ENCODE measurements at regions not wholly inside any gene's neighbourhood (a gene's known extent, or its start where the extent isn't known, plus 50 kb on each side); places are given as distances from the start of the nearest gene placed in this dataset.
A peak's percentile ranks its signal among the peaks of the same experiment; 100 is the strongest.
"Not testable (repeated sequence)": the region's sequence is repeated elsewhere in the genome, so short reads cannot be mapped to it uniquely, and the experiment has no call there.

DNA sequence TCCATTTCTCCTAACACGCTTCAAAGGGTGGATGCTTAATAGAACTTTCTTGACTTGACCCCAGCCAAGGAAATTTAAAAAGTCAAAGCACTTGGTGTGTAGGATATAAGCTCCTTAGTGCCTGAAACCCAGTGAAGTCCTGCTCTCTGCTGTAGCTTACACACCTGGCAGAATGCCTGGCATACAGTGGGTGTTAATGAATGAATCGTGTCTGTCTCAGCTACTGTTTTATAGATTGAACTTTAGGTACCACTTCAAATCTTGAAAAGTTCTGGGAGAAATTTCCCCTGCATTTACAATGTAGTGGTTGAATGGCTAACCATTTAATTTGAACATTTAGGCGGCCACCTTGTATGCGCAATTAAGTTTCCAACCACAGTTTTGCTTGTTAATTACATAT, 70.5 kb upstream of the ZNF217 start:
- no peak for DNase-seq (ENCODE audit: low spot score)

DNA sequence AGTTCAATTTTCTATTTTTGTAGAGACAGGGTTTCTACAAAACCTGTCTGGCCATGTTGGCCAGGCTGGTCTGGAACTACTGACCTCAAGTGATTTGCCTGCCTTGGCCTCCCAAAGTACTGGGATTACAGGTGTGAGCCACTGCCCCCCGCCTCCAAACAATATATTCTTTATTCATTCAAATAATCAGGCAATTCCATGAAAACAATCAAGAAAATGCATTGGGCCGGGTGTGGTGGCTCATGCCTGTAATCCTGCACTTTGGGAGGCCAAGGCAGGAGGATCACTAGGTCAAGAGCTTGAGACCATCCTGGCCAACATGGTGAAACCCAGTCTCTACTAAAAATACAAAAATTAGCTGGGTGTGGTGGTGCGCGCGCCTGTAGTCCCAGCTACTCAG, 69.9 kb upstream of the ZNF217 start:
- DNase-seq (ENCODE audit: low spot score): not testable (repeated sequence)

DNA sequence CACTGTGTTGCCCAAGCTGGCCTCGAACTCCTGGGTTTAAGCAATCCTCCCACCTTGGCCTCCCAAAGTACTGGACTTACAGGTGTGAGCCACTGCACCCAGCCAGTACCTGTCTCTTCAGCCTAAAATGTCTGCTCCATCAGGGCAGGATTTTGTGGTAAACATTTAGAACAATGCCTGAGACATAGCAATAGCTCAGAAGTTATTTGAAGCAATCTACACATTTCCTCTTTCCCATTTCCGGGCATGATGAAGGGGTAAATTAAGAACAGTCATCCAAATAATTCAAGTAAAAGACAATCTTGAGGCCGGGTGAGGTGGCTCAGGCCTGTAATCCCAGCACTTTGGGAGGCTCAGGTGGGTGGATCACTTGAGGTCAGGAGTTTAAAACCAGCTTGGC, 69.0 kb upstream of the ZNF217 start:
- no peak for DNase-seq (ENCODE audit: low spot score)

DNA sequence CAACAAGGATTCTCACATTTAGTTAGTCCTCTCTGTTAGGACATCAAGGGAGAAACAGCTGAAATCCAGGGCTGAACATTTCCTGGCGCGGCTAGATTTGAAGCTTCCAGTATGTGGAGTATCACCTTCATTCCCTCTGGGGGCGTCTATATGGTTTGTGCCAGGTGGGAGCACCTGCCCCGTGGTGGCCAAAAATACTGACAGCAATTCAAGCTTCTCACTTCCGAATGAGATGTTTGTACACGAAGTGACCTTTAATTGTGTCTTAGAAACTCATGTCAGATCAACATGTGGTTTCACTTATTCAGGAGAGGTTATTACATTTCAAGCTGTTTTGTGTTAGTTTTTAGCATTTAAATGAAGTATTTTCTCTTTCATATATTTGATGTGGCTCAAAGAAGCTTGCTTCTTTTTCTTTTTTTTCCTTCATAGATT, 67.3 kb upstream of the ZNF217 start:
- DNase-seq (ENCODE audit: low spot score): no peak

DNA sequence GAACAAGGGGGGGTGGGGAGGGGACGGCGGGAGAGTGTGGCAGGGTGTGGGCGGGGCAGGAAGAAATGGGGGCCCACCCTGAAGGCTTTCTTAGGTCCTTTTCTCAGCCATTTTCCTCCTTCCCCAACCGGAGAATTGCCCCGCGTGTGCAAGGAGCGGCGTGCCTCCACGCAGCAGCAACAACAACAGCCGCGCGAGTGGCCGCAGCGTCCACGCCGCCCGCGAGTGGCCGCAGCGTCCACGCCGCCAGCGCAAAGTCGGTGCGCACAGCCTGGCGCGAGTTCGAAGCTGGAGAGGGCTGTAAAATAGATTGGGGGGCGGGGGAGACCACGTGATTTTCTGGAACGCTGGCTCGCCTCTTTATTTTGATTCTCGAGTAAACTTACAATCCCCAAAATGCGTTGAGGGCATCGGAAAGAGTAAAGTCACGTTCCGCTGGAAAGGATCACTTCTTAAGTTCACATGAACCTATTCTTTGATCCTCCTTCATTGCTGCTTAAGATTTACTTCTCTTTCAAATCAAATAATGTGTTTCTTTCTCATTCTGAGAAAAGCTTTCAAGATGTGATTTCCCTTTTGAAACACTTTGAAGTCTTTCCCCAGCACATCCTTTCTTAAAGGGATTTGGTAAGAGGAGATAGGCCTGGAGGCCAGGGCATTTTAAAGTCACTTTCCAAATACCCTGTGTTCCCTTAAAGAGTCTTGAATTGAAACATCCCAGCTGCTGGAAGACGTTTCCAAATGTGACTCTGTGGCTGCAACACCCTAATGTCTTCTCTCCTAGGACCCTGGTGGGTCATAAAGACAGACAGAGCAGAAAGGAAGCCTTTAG, 66.7 kb upstream of the ZNF217 start:
- no peak for DNase-seq (ENCODE audit: low spot score)

DNA sequence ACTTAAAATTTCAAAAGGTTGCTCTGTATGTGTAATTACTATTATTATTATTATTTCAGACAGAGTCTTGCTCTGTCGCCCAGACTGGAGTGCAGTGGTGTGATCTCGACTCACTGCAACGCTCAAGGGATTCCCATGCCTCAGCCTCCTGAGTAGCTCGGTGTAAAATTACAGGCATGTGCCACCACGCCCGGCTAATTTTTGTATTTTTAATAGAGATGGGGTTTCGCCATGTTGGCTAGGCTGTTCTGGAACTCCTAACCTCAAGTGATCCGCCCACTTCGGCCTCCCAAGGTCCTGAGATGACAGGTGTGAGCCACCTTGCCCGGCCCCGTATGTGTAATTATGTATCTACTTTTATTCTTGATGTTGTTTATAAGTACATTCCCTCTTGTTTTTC, 65.3 kb upstream of the ZNF217 start:
- DNase-seq (ENCODE audit: low spot score): peak; percentile 35

DNA sequence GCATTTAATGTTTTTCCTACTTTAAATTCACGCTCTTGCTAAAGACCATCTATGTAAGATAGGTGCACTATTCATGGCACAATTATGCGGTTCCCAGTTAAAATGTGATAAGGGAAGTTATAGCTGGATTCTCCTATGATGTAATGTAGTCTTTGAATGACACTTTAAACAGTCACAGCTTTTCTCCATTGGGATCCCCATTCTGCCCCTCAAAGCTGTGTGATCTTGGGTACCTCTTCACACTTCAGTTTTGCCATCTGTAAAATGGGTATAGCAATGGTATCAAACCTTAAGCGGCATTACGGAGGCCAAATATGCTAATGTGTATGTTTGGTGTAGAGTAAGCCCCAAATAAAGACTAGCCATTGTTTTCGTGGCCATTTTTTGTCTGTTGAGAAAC, 64.7 kb upstream of the ZNF217 start:
- no peak for DNase-seq (ENCODE audit: low spot score)

DNA sequence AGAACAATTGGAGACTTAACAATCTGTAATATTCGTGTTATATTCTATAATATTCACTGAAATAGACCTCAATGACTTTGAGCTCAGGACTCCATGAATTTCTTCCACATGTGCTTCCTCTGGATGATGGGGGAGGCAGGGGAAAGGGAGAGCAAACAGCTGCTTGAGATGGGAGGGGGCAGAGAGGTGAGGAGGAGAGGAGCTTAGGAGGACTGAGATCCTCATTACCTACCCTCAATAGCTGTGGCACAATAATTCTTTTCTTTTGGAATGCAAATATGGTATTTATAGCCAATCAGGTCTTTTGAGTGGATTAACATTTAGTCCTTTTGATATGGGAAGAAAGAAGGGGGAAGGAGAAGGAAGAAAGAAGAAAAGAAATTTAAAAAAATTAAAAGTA, 64.1 kb upstream of the ZNF217 start:
- no peak for DNase-seq (ENCODE audit: low spot score)

DNA sequence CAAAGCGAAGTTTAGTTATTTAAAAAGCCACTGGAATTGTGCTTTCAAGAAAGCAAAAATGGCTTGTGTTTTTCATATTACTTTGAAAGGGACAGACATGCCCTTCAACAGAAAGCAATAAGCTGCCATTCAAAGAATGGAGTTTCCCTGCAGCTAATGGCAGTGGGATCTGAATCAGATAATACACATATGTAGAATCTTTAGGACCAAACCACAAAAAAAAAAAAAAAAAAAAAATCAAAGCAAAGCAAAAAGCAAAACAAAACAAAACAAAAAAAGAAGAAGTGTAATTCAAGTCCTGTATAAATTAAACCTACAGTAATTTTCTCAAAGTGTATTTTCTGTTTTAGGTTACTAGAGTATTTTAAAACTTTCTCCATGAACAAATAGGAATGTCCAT, 63.6 kb upstream of the ZNF217 start:
- DNase-seq (ENCODE audit: low spot score): no peak

DNA sequence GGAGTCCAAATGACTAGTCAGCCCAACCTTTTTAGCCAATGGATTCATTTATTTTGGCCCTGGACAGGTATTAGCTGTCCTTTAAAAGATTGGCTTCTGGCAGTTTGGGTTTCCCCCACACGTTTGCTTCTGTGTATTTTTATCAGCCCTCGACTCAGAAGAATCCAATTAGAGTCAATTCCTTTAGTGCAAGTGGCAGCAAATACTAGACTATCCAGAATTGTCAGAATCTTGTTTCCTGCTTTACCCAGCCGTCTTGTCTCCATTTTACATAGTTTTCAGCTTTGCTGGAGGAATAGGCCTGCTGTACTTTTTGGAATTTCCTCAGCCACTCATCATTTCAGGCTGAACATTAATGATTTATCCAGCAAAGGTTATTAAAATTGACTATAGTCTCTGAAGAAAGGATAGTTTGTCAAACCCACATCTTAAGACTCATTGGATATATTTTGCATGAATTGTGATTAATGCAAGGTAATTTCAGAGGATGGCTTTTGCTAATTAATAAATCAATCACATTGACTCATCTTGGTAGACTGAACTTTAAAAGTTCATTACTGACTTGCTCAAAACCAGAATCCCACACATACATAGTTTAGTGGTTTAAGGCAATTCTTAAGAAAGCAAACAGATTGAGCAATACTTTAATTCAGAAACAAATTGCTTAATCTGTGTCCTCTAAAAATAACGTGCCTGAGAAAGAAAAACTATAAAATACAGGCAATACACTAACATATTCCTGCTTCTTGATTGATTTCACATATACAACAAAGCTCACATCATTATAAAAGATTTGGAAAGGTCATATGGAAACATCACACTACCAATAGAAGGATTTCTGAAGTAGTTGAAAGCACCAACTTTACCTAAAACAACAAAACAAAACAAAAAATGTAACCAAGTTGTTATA, 62.9 kb upstream of the ZNF217 start:
- DNase-seq (ENCODE audit: low spot score): peak; percentile 70

DNA sequence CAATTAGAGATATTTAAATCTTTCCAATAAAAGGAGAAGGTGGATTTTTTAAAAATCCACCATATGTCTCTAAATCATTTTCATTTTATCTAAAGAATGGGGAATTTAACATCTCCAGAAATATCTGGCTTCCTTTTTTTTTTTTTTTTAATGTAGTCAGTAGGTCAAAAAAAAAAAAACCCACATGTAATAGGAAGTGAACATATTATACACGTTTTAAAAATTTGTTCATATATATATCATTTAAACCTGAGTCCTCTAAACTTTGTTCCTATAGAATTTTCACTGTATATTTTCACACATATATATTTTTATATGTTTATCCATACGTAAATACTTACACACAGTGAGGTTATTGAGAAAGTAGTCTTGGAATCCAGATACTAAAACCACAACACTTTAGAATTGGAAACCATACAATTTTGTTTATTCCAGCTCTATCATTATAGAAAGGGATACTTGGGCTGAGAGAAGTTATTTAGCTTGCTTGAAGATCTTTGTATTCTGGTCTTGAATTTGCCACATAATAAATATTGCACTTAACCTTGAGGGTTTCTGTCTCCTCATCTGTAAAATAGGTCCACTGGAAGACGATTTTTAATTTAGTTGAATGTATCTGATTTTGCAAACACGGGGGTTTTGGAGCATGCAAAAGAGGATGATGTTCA, 62.1 kb upstream of the ZNF217 start:
- DNase-seq (ENCODE audit: low spot score): no peak

DNA sequence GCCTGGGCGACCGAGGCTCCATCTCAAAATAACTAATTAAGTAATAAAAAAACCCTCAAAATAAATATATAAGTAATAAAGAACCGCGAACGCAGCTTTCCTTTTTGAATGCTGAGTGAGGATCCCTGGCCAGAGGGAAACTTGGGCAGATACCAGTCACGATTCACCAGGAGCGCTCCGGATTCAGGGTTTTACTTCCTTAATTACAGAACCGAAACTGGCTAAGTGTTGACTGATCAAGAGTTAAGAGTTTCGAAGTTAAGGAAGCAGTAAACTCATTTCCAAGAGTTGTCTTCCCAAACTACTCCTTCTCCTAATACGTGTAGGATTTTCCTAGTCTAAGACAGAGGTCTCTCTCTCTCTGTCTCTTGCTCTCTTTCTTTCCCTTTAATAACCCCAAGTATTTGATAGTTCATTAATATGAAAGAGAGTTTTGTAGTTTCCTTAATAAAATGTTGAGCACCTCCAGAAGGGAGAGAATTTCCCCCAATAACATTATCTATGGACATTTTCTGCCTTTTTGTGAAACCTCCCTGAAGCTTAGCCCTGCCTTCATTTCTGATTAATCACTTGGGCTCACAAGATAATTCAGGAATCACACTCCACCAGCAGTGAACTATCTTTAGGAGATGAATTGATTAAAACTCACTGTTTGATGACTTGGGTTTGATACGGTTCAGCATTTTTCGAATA, 61.4 kb upstream of the ZNF217 start:
- DNase-seq (ENCODE audit: low spot score): peak; percentile 70

DNA sequence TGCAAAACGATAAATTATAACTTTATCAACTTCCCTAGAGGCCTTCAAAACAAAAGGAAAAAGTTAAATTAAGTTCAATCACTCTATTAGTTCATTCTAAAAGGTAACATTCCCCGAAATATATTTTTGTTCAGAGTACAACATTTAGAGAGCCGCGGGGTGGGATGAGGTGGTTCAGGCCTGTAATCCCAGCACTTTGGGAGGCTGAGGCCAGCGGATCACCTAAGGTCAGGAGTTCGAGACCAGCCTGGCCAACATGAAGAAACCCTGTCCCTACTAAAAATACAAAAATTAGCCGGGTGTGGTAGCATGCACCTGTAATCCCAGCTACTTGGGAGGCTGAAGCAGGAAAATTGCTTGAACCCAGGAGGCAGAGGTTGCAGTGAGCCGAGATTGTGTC, 60.9 kb upstream of the ZNF217 start:
- not testable (repeated sequence) for DNase-seq (ENCODE audit: low spot score)

DNA sequence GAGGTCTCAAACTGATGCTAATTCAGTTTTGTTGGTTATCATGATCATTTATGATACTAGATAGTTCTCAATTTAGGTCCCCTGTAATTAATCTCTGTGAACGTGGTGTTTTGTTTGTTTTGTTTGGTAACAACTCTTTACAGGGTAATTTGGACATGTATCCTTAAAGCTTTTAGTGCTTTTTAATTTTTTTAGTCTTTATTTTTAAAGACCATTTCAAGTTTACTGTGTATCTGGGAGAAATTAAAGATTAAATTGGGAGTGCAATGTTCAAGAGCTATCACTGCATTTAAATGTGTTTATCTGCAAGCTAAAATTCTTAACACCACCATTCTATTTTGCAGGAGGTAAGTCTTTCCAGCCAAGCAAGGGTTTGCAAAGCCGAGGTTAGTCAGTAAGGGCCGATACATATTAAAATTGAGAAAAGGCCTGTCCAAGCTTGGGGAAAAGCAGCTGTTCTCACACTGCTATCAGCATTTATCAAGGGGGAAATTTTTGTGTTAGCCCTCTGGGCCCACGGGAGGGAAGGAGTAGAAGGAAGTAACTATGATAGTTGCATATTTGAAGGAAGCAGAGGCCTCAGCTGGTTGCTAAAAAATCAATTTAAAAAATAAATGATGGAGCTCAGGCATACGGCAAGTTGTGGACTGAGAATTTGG, 59.3 kb upstream of the ZNF217 start:
- no peak for DNase-seq (ENCODE audit: low spot score)

DNA sequence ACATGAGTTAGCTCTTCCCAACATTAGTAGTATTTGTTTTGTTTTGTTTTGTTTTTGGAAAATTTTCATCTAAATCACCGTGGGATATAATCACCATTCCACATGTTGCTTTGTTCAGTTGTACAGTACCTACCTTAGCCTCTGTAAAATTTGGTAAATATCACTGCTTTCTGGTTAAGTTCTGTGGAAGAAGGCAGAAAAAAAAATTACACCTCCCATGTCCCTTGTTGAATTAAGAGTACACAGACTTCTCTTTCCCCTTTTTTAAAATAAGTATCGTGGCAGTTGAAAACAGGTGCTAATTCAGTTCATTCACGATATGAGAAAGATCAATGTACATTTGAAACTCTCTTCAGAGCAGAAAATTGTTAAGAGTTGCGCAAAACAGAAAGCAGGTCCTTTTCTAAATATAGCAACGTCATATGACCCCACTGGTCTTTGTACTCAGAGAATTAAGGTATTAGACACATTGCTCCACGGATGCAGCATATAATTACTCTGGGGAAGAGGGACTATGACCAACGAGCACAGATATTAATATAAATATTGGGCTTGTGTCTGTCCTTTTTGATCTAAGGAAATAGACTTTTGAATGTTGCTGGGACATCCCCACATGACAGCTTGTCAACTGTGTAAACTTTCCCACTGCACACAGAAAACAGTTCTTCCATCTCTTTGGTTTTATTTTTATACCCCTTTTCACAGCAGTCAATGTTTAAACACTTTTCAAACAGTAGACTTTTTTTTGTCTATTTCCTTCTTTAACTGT, 58.6 kb upstream of the ZNF217 start:
- peak; percentile 38 for DNase-seq (ENCODE audit: low spot score)

DNA sequence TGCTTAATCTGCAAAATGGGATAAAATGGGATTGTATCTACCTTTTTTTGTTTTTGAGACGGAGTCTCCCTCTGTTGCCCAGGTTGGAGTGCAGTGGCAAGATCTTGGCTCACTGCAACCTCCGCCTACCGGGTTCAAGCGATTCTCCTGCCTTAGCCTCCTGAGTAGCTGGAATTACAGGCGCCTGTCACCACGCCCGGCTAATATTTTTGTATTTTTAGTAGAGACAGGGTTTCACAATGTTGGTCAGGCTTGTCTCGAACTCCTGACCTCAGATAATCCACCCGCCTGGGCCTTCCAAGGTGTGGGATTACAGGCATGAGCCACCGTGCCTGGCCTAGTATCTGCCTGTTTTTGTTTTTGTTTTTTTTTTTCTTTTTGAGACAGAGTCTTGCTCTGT, 55.9 kb upstream of the ZNF217 start:
- DNase-seq (ENCODE audit: low spot score): not testable (repeated sequence)

DNA sequence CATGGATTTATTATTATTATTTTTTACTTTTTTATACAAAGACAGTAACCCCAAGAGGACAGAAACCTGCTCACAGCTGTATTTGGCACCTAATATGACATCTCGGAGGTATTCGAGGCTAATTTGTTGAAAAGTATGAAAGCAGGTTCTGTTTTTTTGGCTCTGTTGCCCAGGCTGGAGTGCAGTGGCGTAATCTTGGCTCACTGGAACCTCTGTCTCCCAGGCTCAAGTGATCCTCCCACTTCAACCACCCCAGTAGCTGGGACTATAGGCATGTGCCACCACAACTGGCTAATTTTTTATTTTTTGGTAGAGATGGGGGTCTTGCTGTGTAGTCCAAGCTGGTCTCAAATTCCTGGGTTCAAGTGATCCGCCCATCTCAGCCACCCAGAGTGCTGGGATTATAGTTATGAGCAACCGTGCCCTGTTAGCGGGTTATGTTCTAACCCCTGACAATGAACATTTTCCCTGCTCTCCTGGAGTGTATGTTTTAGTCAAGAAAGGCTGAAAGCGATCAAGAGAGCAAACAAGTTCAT, 53.7 kb upstream of the ZNF217 start:
- no peak for DNase-seq (ENCODE audit: low spot score)

DNA sequence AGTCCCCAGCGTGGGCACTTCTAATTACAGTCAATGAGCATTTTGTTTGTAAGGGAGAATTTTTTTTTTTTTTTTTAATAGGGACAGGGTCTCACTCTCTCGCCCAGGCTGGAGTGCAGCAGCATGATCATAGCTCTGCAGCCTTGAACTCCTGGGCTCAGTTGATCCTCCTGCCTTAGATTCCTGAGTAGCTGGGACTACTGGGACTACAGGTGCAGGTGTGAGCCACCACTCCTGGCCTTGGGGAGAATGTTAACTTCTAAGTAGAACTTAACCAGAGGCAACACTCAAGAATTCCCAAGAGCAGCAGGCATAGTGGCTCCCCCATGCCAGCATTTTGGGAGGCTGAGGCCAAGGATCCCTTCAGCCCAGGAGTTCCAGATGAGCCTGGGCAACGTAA, 52.9 kb upstream of the ZNF217 start:
- DNase-seq (ENCODE audit: low spot score): no peak

DNA sequence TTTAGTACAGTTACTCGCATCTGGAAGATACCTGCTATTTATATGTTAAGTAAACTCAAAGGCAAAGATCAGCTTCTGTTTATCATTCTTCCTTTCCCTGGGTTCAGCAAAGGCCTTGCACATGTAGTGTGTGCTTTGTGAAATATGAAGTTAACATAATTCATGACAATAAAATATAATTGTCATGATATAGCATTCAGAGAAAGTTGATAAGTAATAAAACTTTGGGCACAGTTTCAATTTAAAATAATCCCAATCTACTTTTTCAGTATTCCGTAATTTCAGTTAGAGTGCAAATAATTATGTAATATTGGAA, 51.9 kb upstream of the ZNF217 start:
- no peak for DNase-seq (ENCODE audit: low spot score)

DNA sequence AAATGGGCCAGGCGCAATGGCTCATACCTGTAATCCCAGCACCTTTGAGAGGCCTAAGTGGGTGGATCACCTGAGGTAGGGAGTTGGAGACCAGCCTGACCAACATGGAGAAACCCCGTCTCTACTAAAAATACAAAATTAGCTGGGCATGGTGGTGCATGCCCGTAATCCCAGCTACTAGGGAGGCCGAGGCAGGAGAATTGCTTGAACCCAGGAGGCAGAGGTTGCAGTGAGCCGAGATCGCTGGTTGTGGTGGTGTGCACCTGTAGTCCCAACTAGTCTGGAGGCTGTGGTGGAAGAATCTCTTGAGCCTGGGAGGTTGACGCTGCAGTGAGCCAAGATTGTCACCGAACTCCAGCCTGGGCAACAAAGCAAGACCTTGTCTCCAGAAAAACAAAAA, 50.5 kb upstream of the ZNF217 start:
- DNase-seq (ENCODE audit: low spot score): not testable (repeated sequence)
